ENCODE measurements at regions not wholly inside any gene's neighbourhood (a gene's known extent, or its start where the extent isn't known, plus 50 kb on each side); places are given as distances from the start of the nearest gene placed in this dataset.

- in situ Hi-C loops (cut with MboI) (no loop called here), intact Hi-C loops (cut with micrococcal nuclease; ENCODE audit: unreplicated experiment) (no loop called here)
- SMC1A ChIA-PET (ENCODE audit: uncharacterized antibody, unreplicated experiment), result interaction anchor here (1.8 kb wide), 1 partner anchor 9 kb away, joined by 8 read pairs; no protein-coding TSS in a partner anchor
- Histone ChIP-seq H3K9me3 (replicated peaks; ENCODE audit: control insufficient read depth, insufficient read depth, low read length) (no peaks in the 10 kb centered on the region), H3K79me2 (ENCODE audit: control insufficient read depth, insufficient read depth, low read length) (no peaks in the 10 kb centered on the region), H3K4me2 (ENCODE audit: control insufficient read depth, insufficient read depth) (no peak overlapping the region), H3K36me3 (ENCODE audit: control insufficient read depth in 2 of 2, insufficient read depth in 2 of 2, low read length in 1 of 2) (no peaks in the 10 kb centered on the region), H3K4me3 (no peak overlapping the region), H3K27me3 (replicated peaks in 1 of 2; ENCODE audit: control insufficient read depth in 2 of 2, insufficient read depth in 2 of 2, low read length in 1 of 2) (no peaks in the 10 kb centered on the region), H2AFZ (ENCODE audit: control insufficient read depth, low read depth, low read length) (no peak overlapping the region), H4K20me1 (ENCODE audit: control insufficient read depth, insufficient read depth) (no peaks in the 10 kb centered on the region), H3K9ac (ENCODE audit: control insufficient read depth, insufficient read depth, low read length) (no peak overlapping the region), H3K27ac (ENCODE audit: control insufficient read depth, insufficient read depth) (no peak overlapping the region), H3K4me1 (ENCODE audit: control insufficient read depth, insufficient read depth, low read length) (no peaks in the 10 kb centered on the region)
- no TSS peak for BruUV-seq (replicated peaks)
- WGBS (ENCODE audit: insufficient coverage, insufficient replicate concordance, low lambda C conversion rate, missing lambda C conversion rate), result 32% methylated on average over 2 of the region's 2 CpGs
- CTCF ChIA-PET, result interaction anchor here (1.0 kb wide), 1 partner anchor 41 kb away, joined by 3 read pairs; no protein-coding TSS in a partner anchor
- FAIRE-seq (no peak), DNase-seq (ENCODE audit: low read depth, low spot score) (no peak), ATAC-seq (no peak)
- POLR2A ChIA-PET, result no interaction called here
- TF ChIP-seq DPF2 (IDR thresholded peaks at IDR 0.05) (no peak), EZH2 (IDR thresholded peaks at IDR 0.05; ENCODE audit: borderline replicate concordance, control insufficient read depth, low read depth, low read length) (no peak), E2F8 (IDR thresholded peaks at IDR 0.05; ENCODE audit: low read depth, partially characterized antibody) (no peak), MLLT1 (IDR thresholded peaks at IDR 0.05) (no peak), ZNF592 (IDR thresholded peaks at IDR 0.05) (no peak), TAF1 (IDR thresholded peaks at IDR 0.05; ENCODE audit: borderline replicate concordance, low read depth, low read length) (no peak), MTA3 (IDR thresholded peaks at IDR 0.05; ENCODE audit: borderline replicate concordance, low read length) (no peak), BCLAF1 (IDR thresholded peaks at IDR 0.05) (no peak)
- RAD21 ChIA-PET (ENCODE audit: unreplicated experiment), result no interaction called here
Measured at GRCh38 chr2:40513201-40513600, 61.3 kb upstream of the SLC8A1 start.

Measured in GM12878 (cell line).